Activated CD4-positive, alpha-beta T cell treated with anti-CD3 and anti-CD28 coated beads, Interleukin-2, amount 50 U/mL, for 24 hours (primary cell): ENCODE measurements at regions not wholly inside any gene's neighbourhood (a gene's known extent, or its start where the extent isn't known, plus 50 kb on each side); places are given as distances from the start of the nearest gene placed in this dataset.

Experiments used
- DNase-seq, 2 donors: peaks; one replicate each; pipeline ENCODE4 v3.0.0-alpha.2; 2020; ENCODE audit warnings: low read depth in 1 of 2, low spot score in 1 of 2

DNA sequence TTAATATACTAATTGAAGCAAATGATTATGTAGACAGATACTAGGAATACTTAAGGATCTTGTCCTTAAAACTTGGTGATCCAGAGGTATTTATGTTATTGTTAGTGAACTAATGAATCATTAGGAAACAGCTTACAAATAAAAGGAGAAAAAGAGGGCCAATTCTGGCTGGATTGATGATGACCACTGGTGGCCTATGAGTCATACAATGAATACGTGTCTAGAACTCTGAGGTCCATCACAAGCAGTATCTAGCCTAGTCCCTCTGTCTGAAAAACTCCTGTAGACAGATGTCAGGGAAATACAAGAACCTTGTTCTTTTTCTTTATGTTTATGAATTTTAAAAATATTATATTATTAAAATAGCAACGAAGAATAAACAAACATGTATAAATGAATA lies 51.7 kb upstream of the RTL1 start:
- no peak for DNase-seq

DNA sequence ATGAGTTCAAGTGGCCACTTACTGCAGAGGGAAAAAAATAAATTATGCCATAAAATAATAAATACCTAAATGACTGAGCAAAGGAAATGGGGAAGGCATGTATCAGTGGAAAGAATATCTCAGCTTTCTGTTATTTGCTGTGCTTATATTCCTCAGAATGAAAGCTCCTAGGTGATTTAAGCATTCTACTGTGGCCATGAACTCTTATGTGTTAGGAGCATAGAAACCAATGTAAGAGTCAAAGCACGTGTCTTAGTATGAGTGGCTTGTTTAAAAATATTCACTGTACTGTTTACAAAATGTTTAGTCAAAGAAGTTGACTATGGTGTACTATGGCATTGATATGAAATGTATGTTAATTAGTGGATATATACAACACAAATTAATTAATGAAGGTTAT lies 59.0 kb upstream of the RTL1 start:
- DNase-seq, result no peak

DNA sequence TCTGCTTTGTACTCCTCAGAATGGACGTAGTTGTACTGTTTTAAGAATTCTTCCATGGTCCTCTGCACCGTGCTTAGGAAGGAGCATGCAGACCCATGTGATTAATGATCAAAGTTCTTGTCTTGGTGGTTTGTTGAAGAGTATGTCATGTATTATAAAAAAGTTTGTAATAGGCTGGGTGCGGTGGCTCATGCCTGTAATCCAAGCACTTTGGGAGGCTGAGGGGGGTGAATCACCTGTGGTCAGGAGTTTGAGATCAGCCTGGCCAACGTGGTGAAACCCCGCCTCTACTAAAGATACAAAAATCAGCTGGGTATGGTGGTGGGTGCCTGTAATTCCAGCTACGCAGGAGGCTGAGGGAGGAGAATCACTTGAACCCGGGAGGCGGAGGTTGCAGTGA lies 61.8 kb upstream of the RTL1 start:
- DNase-seq, result no peak

DNA sequence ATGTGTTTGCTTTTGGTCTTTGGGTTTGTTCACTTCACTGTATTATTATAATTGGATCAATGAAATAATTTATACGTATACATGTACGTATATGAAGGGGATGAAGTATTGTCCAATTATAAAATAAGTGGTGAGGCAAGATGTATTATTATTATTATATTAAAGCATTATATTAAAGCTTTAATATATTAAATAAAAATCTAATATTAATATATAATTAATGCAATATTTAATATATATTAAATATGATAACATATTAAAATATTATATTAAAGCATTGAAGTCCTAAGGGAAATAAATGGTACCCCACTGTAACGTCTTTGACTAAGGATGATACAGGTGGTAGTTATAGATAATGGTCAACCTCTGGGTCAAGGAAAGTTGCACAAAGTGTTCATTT lies 63.7 kb upstream of the RTL1 start:
- no peak for DNase-seq

DNA sequence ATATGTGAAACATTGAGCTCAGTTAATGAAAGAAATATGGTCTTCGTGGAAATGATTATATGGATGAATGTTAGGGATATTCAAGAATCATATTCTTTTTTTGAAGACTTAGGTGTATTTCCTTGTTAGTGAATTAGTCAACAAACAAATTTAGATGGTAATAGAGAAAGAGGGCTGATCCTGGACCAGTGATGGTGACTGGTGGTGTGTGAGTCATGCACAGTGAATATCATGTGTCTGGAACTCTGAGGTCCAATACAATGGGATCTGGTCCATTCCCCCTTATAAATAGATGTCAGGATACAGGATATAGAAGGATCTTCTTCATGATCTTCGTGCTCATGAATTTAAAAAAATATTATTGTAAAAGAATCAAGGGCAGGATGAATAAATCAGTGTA lies 64.4 kb upstream of the RTL1 start:
- DNase-seq, result no peak

DNA sequence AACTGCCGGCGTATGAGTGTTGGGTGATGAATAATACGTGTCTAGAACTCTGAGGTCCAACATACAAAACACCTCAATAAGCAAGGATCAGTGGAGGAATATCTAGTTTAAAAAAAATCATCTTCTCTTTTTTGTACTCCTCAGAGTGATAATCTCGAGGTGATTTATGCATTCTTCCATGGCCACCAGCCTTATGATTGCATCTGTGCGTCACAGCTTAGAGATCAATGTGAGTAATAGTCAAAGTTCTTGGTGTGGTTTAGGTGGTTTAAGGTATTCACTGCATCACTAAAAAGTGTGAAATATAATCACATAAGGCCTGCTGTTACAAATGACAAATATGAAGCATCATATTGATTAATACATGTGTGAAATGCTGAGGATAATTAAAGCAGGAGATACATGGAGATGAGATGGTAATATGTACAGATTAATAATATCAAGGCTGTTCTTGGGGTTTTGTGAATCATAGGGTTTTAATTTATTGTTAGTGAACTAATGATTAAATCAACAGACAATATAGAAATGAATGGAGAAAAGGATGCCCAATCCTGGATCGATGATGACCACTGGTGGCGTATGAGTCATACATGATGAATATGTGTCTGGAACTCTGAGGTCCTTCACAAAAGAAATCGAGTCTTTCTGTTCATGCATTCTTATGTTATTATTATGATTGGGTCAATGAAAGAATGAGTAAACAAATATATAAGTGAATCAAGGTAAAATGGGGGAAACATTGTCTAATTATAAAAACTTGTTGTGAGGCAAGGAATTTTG lies 68.8 kb upstream of the RTL1 start:
- no peak for DNase-seq

DNA sequence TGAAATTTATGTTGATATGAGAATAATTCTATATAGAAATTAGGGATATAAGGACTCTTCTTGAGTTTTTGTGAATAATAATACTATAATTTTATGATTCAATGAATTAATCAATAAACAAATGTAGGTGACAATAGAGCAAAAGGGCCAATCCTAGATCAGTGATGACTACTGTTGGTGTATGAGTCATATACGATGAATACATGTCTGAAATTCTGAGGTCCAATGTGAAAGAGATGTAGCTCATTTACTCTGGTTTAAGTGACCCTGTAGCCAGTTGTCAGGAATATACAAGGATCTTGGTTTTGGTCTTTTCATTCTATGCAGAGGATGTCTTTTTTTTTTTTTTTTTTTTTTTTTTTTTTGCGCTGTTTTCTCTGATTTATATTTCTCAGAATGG lies 72.1 kb upstream of the RTL1 start:
- DNase-seq, result no peak

GRCh38 chr14:100979079-100979478 lies 75.6 kb upstream of the RTL1 start:
- no peak for DNase-seq

- no peak for DNase-seq
Observed at GRCh38 chr14:100979780-100980179, 76.3 kb upstream of the RTL1 start.

DNA sequence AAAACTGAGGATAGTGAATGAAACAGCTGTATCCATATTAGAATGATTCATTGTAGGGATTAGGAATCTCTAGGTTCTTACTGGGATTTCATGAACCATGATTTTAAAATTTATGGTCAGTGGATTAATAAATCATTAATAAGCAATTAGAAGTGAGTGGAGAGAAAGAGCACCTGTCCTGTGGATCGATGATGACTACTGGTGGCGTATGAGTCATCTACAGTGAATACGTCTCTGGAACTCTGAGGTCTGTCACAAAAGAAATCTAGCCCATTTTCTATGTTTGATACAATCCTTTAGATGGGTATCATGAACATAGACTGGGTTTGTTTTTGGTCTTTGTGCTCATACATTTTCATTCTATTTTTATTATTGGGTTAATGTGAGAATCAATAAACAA lies 77.3 kb upstream of the RTL1 start:
- DNase-seq, result no peak

GRCh38 chr14:100981809-100982208 lies 78.3 kb upstream of the RTL1 start:
- DNase-seq, result no peak

DNA sequence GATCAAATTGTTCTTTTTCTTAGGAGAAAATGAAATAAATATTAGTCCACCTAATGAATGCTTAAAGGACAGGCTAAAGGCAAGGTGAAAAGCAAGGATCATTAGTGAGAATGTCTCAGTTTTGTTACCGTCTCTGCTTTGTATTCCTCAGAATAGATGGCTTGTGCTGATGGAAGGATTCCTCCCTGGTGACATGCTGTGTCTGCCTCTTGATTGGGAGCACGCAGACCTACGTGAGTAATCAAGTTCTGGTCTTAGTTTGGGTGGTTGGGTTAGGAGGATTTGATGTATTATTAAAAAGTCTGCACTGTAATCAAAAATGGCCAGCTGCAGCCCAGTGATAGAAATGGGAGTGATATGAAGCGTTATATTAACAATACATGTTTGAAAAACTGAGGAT lies 78.8 kb upstream of the RTL1 start:
- DNase-seq, result no peak

- no peak for DNase-seq
Observed at GRCh38 chr14:100982762-100983161, 79.2 kb upstream of the RTL1 start.

- DNase-seq, result no peak
Observed at GRCh38 chr14:100983710-100984109, 80.2 kb upstream of the RTL1 start.

GRCh38 chr14:100988011-100988410 lies 84.5 kb upstream of the RTL1 start:
- no peak for DNase-seq

DNA sequence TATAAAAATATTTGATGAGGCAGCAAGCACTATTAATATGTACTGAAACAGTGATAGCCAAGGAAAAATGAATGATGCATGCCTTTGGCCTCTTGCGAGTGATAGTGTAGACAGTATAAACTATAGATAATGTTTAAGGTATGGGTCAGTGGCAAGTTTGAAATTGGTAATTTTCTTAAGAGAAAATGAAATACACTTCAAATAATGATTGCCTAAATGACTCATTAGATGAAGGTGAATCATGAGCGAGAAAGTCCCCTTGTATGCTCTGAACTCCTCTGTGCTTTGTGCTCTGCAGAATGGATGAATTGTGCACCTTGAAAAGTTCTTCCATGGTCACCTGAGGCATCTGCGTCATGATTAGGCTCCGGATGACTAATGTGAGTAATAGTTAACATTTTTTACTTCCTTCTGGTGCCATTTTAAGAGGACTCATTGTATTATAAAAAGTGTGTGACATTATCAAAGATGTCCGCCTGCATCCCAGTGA lies 84.9 kb upstream of the RTL1 start:
- DNase-seq, result no peak

DNA sequence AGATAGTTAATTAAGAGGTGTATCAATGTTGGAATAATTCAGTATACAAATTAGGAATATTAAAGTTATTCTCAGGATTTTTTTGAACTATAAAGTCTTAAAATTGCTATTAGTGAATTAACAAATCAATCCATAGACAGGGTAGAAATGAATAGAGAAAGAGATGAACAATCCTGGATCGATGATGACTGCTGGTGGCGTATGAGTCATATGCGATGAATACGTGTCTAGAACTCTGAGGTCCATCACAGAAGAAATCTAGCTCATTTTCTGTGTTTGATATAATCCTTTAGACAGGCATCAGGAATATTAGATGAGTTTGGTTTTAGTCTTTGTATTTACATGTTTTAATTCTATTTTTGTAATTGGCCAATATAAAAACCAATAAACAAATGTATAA lies 85.4 kb upstream of the RTL1 start:
- no peak for DNase-seq

DNA sequence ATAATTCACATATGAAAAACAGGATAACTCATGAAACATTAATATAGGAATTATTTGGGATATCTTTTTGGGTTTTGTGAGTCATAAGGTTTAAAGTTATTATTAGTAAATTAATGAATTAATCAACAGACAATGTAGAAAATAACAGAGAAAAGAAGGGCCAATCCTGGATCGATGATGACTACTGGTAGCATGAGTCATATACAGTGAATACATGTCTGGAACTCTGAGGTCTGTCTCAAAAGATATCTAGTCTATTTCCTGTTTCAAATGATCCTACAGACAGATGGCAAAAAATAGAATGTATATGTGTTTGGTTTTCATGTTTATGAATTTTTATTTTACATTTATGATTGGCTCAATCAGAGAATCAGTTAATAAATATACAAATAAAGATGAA lies 86.4 kb upstream of the RTL1 start:
- DNase-seq, result no peak

GRCh38 chr14:100994082-100994481 lies 90.6 kb upstream of the RTL1 start:
- DNase-seq, result no peak

DNA sequence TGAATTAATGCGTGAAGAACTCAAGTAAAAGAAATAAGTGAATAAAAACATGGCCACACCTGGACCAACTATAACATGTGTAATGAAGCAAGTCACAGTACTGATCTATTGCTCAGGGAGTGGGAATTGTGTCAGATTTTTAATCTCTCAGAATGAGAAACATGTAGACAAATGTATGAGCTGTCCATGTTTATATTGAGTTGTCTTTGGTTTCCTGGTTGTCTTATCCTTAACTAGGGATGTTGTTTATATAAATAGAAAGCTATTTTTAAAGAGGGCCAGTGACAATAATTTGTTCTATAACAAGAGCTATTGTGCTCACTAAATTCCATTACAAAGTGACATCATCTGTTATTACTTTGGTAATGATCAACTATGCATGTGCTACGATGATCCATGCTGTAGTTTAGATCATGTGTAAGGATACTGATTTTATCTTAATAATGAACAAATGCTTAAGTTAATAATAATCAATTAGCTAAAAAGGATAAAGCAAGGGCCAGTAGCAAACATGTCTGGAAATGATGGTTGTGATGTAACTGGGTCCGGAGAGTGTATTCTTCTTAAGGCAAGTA lies 91.3 kb upstream of the RTL1 start:
- DNase-seq, result no peak

- no peak for DNase-seq
Observed at GRCh38 chr14:101000711-101001250, 97.3 kb upstream of the RTL1 start.

GRCh38 chr14:101001311-101002069 lies 98.0 kb upstream of the RTL1 start:
- no peak for DNase-seq
